Activated B cell treated with CpG ODN at 0.5 μM for 24 hours (primary cell): ENCODE measurements at regions not wholly inside any gene's neighbourhood (a gene's known extent, or its start where the extent isn't known, plus 50 kb on each side); places are given as distances from the start of the nearest gene placed in this dataset.

Experiments
- ATAC-seq: fragments of 200-7000 bp; cut with Tn5 transposase; one replicate; pipeline ENCODE4 v1.10.0; 2021; ENCODE audit warnings: low read depth, mild to moderate bottlenecking, moderate library complexity
- CTCF ChIA-PET: fragments of 350-600 bp; sonication (Branson Sonifier 250); formaldehyde crosslinking; loops from one replicate; lab custom pipeline; 2021; ENCODE audit warnings: antibody characterized with exemption; lab: Charles Lee
- POLR2A ChIA-PET: fragments of 350-600 bp; sonication (Branson Sonifier 250); formaldehyde crosslinking; loops from one replicate; lab custom pipeline; 2021; ENCODE audit warnings: antibody characterized with exemption; lab: Charles Lee
- DNase-seq: peaks from one replicate; pipeline ENCODE4 v3.0.0; 2022
- H3K27ac Mint-ChIP-seq: one replicate; pipeline ENCODE4 v1.8.0; 2020; ENCODE audit warnings: mixed read lengths
- H3K27me3 Mint-ChIP-seq: one replicate; pipeline ENCODE4 v1.8.0; 2021; ENCODE audit warnings: mixed read lengths
- H3K36me3 Mint-ChIP-seq: one replicate; pipeline ENCODE4 v1.8.0; 2021; ENCODE audit warnings: low read depth, mixed read lengths
- H3K4me1 Mint-ChIP-seq: one replicate; pipeline ENCODE4 v1.8.0; 2021; ENCODE audit warnings: mixed read lengths
- H3K4me3 Mint-ChIP-seq: one replicate; pipeline ENCODE4 v1.8.0; 2020; ENCODE audit warnings: mild to moderate bottlenecking, mixed read lengths
- H3K9me3 Mint-ChIP-seq: one replicate; pipeline ENCODE4 v1.8.0; 2020; ENCODE audit warnings: mixed read lengths
- intact Hi-C: fragments of 100-400 bp; cut with micrococcal nuclease; formaldehyde crosslinking; loops from one replicate; pipeline ENCODE4 v1.15.1; 2024
- TF ChIP-seq, protein P1 (sequence below): fragments of 200-600 bp; IDR thresholded peaks from one replicate; pipeline ENCODE4 v1.8.0; 2022; ENCODE audit warnings: antibody characterized with exemption, mild to moderate bottlenecking

- ATAC-seq (no peak), DNase-seq (no peak)
- CTCF ChIA-PET = no interaction called here
- intact Hi-C loops = no loop called here
- TF ChIP-seq, protein P1, sequence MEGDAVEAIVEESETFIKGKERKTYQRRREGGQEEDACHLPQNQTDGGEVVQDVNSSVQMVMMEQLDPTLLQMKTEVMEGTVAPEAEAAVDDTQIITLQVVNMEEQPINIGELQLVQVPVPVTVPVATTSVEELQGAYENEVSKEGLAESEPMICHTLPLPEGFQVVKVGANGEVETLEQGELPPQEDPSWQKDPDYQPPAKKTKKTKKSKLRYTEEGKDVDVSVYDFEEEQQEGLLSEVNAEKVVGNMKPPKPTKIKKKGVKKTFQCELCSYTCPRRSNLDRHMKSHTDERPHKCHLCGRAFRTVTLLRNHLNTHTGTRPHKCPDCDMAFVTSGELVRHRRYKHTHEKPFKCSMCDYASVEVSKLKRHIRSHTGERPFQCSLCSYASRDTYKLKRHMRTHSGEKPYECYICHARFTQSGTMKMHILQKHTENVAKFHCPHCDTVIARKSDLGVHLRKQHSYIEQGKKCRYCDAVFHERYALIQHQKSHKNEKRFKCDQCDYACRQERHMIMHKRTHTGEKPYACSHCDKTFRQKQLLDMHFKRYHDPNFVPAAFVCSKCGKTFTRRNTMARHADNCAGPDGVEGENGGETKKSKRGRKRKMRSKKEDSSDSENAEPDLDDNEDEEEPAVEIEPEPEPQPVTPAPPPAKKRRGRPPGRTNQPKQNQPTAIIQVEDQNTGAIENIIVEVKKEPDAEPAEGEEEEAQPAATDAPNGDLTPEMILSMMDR = no peak
- Mint-ChIP-seq H3K4me1 (no peaks in the 10 kb centered on the region), H3K9me3 (peaks cover 12% of the 10 kb centered on the region), H3K27me3 (peaks cover 37% of the 10 kb centered on the region), H3K4me3 (no peak overlapping the region), H3K36me3 (peaks cover 1% of the 10 kb centered on the region), H3K27ac (no peak overlapping the region)
- POLR2A ChIA-PET = no interaction called here
Measured at GRCh38 chr14:103209054-103209453, 85.8 kb downstream of the TNFAIP2 start.

- Mint-ChIP-seq H3K9me3 (peaks cover 9% of the 10 kb centered on the region), H3K27me3 (peaks cover 40% of the 10 kb centered on the region), H3K4me3 (no peak overlapping the region), H3K4me1 (no peaks in the 10 kb centered on the region), H3K36me3 (no peaks in the 10 kb centered on the region), H3K27ac (no peak overlapping the region)
- ChIA-PET CTCF (no interaction called here), POLR2A (no interaction called here)
- TF ChIP-seq, protein P1 = no peak
- intact Hi-C loops = no loop called here
- DNase-seq (no peak), ATAC-seq (no peak)
Measured at GRCh38 chr14:103209506-103209905, 86.2 kb downstream of the TNFAIP2 start.

DNA sequence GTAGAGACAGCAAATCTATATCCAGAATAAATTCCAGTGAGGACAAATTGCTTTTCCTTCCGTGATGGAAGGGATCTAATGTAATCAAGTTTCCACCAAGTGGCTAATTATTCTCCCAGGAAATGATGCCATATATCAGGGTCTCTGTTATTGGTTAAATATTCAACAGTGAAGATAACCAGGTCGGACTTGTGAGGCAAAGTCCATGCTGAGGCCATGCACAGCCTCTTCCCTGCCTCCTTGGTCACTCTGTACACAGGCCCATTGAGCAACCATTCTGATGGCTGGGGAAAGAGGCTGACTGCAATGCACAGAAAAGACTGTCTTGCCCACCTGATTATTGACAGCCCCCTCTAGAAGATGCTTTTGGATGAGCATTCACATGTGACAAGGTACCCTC lies 90.1 kb downstream of the TNFAIP2 start:
- TF ChIP-seq, protein P1 = no peak
- DNase-seq (no peak), ATAC-seq (no peak)
- ChIA-PET CTCF (no interaction called here), POLR2A (no interaction called here)
- Mint-ChIP-seq H3K36me3 (no peaks in the 10 kb centered on the region), H3K4me3 (no peak overlapping the region), H3K27me3 (peaks cover 48% of the 10 kb centered on the region), H3K9me3 (no peaks in the 10 kb centered on the region), H3K27ac (no peak overlapping the region), H3K4me1 (no peaks in the 10 kb centered on the region)
- intact Hi-C loops = no loop called here

DNA sequence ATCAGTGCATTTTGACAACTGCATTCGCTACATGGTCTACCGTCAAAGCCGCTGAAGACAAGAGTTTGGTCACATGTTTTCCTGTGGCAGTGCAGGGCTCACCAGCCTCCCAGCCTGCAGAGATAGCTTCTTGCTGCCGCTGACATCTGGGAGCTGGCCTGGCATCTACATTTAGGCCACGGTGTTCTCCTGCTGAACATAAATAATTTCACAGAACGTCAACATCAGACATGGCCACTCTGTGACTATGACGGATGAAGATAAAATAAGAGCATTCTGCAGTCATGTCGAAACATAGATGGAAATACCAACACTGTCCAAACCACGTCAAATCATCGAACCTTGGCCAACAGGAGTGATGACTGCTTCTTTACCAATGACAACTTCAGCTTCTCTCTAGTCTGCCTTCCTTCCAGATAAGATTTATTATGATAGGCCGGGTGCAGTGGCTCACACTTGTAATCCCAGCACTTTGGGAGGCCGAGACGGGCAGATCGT lies 91.2 kb downstream of the TNFAIP2 start:
- intact Hi-C loops = no loop called here
- TF ChIP-seq, protein P1 = no peak
- Mint-ChIP-seq H3K27me3 (peaks cover 45% of the 10 kb centered on the region), H3K36me3 (no peaks in the 10 kb centered on the region), H3K27ac (no peak overlapping the region), H3K4me3 (no peak overlapping the region), H3K9me3 (no peaks in the 10 kb centered on the region), H3K4me1 (no peaks in the 10 kb centered on the region)
- DNase-seq (no peak), ATAC-seq (no peak)
- ChIA-PET POLR2A (no interaction called here), CTCF (no interaction called here)

GRCh38 chr14:103216399-103216798 lies 93.1 kb downstream of the TNFAIP2 start:
- H3K36me3 Mint-ChIP-seq = no peaks in the 10 kb centered on the region
- no peak for ATAC-seq
- H3K4me1 Mint-ChIP-seq = no peaks in the 10 kb centered on the region
- peaks cover 48% of the 10 kb centered on the region for H3K27me3 Mint-ChIP-seq
- intact Hi-C loops = no loop called here
- no peaks in the 10 kb centered on the region for H3K9me3 Mint-ChIP-seq
- no peak overlapping the region for H3K4me3 Mint-ChIP-seq
- TF ChIP-seq, protein P1 = no peak
- POLR2A ChIA-PET = interaction anchor here (0.6 kb wide), 1 partner anchor 407 kb away, joined by 4 read pairs; no protein-coding TSS in a partner anchor
- no peak for DNase-seq
- no peak overlapping the region for H3K27ac Mint-ChIP-seq
- CTCF ChIA-PET = no interaction called here
